NB4 (cell line): ENCODE measurements at regions not wholly inside any gene's neighbourhood (a gene's known extent, or its start where the extent isn't known, plus 50 kb on each side); places are given as distances from the start of the nearest gene placed in this dataset.

Experiments used
- CTCF ChIP-seq: IDR thresholded peaks from one replicate; pipeline ENCODE4 v1.5.1; 2012; ENCODE audit warnings: low read depth, low read length
- TF ChIP-seq, protein P1 (sequence below): IDR thresholded peaks from 2 replicates; pipeline ENCODE4 v1.6.1; 2011; ENCODE audit warnings: low read depth, low read length

DNA sequence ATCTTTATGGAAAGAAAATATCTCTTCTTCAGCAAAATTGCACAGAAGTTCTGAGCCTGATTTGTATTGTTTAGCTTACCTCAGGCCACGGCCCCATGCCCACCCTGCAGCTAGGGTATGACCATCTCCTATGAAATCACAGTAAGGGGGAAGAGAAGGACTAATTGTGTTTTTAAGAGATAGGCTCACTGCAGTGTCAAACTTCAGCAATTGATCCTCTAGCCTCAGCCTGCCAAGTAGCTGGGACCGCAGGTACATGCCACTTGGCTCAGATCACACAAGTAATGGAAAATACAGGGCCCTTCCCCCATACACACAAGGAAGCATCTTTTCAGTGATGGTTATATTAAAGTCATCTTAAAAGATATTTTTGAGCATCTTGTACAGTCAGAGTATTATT lies 60.0 kb downstream of the DMAC1 start:
- TF ChIP-seq CTCF, result no peak
- TF ChIP-seq, protein P1, sequence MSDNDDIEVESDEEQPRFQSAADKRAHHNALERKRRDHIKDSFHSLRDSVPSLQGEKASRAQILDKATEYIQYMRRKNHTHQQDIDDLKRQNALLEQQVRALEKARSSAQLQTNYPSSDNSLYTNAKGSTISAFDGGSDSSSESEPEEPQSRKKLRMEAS, result no peak
